ENCODE measurements at regions not wholly inside any gene's neighbourhood (a gene's known extent, or its start where the extent isn't known, plus 50 kb on each side); places are given as distances from the start of the nearest gene placed in this dataset.

DNA sequence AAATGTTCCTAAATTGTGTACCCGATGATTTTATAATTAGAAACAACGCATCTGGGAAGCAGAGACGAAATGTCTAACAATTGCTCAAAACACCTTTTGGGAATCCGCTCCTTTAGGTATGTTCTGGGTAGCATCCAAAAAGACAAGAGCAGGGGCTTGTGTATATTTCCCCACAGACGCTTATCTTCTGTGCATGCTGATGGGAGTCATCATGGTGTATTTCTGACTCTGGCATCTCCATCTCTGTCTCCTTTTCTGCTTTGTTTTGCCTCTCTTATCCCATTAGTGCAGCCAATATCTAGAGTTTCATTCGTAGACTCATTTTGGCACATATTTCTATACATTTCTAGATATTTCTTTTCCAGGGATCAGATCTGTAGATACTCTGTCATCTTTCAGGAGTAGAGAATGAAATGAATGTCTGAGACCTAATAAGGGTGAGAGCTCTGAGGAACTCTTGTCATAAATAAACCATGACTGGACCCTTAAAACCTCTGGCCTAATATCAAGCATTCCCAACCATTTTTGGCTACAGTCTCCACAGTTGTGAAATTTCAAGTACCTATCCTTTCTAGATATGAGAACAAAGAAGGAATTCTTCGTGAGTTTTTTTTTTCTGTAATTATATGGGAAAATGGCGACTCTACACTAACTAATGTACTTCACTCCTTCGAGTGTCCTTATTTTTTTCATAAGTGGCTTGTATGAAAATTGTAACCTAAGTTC, 508.2 kb downstream of the ACTL7B start:
- no peak for TF ChIP-seq CTCF (IDR thresholded peaks at IDR 0.05; ENCODE audit: low read depth, low read length, missing control alignments)
- no peak for DNase-seq (ENCODE audit: extremely low read depth, low read depth)
- H3K4me3 ChIP-seq (replicated peaks; ENCODE audit: low read depth, low read length) = no peak overlapping the region

- TF ChIP-seq CTCF (IDR thresholded peaks at IDR 0.05; ENCODE audit: low read depth, low read length, missing control alignments) = no peak
- DNase-seq (ENCODE audit: extremely low read depth, low read depth) = no peak
Observed at GRCh38 chr9:108345826-108346225, 510.0 kb downstream of the ACTL7B start.

DNA sequence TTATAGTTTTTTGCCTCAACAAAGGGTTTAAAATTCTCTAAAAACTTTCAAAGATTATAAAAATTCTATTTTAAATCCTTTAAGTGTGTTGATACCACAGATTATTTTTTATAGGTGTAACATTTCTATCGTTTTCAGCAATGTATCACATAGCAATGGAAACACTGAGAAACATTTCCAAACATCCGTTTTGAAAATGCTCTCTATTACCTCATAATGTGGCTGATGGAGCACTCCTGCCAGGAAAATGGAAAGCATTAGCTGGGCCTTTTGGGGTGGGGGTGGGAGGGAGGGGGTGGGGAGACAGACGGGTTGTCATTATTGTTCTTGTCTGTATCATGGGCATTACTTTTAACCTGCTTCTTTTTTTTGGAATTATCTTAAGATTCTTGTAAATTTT, 516.5 kb downstream of the ACTL7B start:
- TF ChIP-seq CTCF (IDR thresholded peaks at IDR 0.05; ENCODE audit: low read depth, low read length, missing control alignments) = no peak
- H3K4me3 ChIP-seq (replicated peaks; ENCODE audit: low read depth, low read length) = no peak overlapping the region

More at GRCh38 chr9:108345826-108346225, 510.0 kb downstream of the ACTL7B start:
- no peak overlapping the region for H3K4me3 ChIP-seq (replicated peaks; ENCODE audit: low read depth, low read length)

GRCh38 chr9:108336575-108336974, 519.2 kb downstream of the ACTL7B start:
- no peak for DNase-seq (ENCODE audit: extremely low read depth, low read depth)
- no peak for TF ChIP-seq CTCF (IDR thresholded peaks at IDR 0.05; ENCODE audit: low read depth, low read length, missing control alignments)
- no peak overlapping the region for H3K4me3 ChIP-seq (replicated peaks; ENCODE audit: low read depth, low read length)

More for the DNA sequence above, 516.5 kb downstream of the ACTL7B start:
- DNase-seq (ENCODE audit: extremely low read depth, low read depth) = no peak

DNA sequence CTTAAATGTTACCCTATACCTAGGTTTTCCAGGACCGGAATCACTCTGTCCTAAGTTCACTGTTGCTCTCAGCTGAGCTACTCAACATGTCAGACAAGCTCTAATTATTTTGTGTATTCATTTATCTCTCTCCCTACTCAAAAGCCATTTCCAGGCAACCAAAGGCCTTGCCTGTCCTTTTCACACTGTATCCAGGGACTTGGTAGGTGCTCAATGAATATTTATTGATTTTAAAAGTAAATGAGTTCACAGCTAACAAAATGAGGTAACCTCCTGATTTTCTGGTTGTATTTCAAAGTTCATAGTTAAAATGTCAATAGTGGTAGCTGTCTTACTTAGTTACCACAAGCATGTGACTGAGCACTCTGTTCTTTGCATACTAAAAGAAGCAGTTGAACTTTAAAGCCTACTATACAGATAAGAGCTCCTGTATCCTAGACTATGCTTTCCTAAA, 522.2 kb downstream of the ACTL7B start:
- no peak for DNase-seq (ENCODE audit: extremely low read depth, low read depth)
- no peak for TF ChIP-seq CTCF (IDR thresholded peaks at IDR 0.05; ENCODE audit: low read depth, low read length, missing control alignments)

GRCh38 chr9:108331596-108331995, 524.2 kb downstream of the ACTL7B start:
- no peak for DNase-seq (ENCODE audit: extremely low read depth, low read depth)
- no peak for TF ChIP-seq CTCF (IDR thresholded peaks at IDR 0.05; ENCODE audit: low read depth, low read length, missing control alignments)
- no peak overlapping the region for H3K4me3 ChIP-seq (replicated peaks; ENCODE audit: low read depth, low read length)

More for the DNA sequence above, 522.2 kb downstream of the ACTL7B start:
- H3K4me3 ChIP-seq (replicated peaks; ENCODE audit: low read depth, low read length) = no peak overlapping the region

Measured in HFF-Myc (cell line).